ENCODE measurements at regions not wholly inside any gene's neighbourhood (a gene's known extent, or its start where the extent isn't known, plus 50 kb on each side); places are given as distances from the start of the nearest gene placed in this dataset.

- H3K4me3 Mint-ChIP-seq, result no peak overlapping the region
- peaks cover 6% of the 10 kb centered on the region; the same call in 1 of the 2 replicates for H3K36me3 ChIP-seq (ENCODE audit: insufficient read depth)
- H3K4me3 ChIP-seq, result no peak overlapping the region
- ATAC-seq (no peak), DNase-seq (ENCODE audit: low spot score) (no peak)
- no peak overlapping the region for H3K27ac Mint-ChIP-seq
- TF ChIP-seq CTCF (conservative IDR thresholded peaks at IDR 0.05; ENCODE audit: low read depth in 2 of 2) (no peak), EZH2 (IDR thresholded peaks at IDR 0.05; ENCODE audit: low read depth, unreplicated experiment) (no peak), STAT1 (IDR thresholded peaks at IDR 0.05; ENCODE audit: unreplicated experiment) (no peak), POLR2AphosphoS5 (IDR thresholded peaks at IDR 0.05; ENCODE audit: low read depth) (no peak), ZNF331 (CRISPR knock-in tag; IDR thresholded peaks at IDR 0.05; ENCODE audit: low read depth) (no peak), EZH2phosphoT487 (IDR thresholded peaks at IDR 0.05; ENCODE audit: unreplicated experiment) (no peak), ETS1 (IDR thresholded peaks at IDR 0.05) (no peak), ZNF462 (CRISPR knock-in tag; IDR thresholded peaks at IDR 0.05) (no peak), REST (IDR thresholded peaks at IDR 0.05; ENCODE audit: unreplicated experiment) (no peak), ZNF114 (CRISPR knock-in tag; IDR thresholded peaks at IDR 0.05) (no peak), JUNB (IDR thresholded peaks at IDR 0.05; ENCODE audit: unreplicated experiment) (no peak)
- no peaks in the 10 kb centered on the region for H3K4me1 Mint-ChIP-seq
- H3K27me3 ChIP-seq (ENCODE audit: insufficient read depth), result no peaks in the 10 kb centered on the region
- no peaks in the 10 kb centered on the region for H3K79me2 ChIP-seq (replicated peaks; ENCODE audit: insufficient read depth)
- H3F3A ChIP-seq (replicated peaks; ENCODE audit: low read depth), result no peaks in the 10 kb centered on the region
- H3K36me3 Mint-ChIP-seq (ENCODE audit: low read depth), result no peaks in the 10 kb centered on the region
- H4K20me1 ChIP-seq (replicated peaks; ENCODE audit: insufficient read depth), result no peaks in the 10 kb centered on the region
- H3K27ac ChIP-seq (ENCODE audit: low read depth), result no peak overlapping the region
- no peaks in the 10 kb centered on the region for H3K9me2 ChIP-seq (ENCODE audit: insufficient read depth)
- H3K27me3 Mint-ChIP-seq (ENCODE audit: insufficient read depth, low read depth, poor library complexity), result peaks cover 4% of the 10 kb centered on the region
- no peak overlapping the region for H2AFZ ChIP-seq
- H3K4me1 ChIP-seq (ENCODE audit: insufficient read depth), result no peaks in the 10 kb centered on the region
- H3K9me3 Mint-ChIP-seq, result no peaks in the 10 kb centered on the region
- no peak overlapping the region for H3K4me2 ChIP-seq
These were observed 749.5 kb downstream of the BRD1 start for GRCh38 chr22:49078076-49078710.

Data from GM23338 (cell line).